ENCODE measurements at regions not wholly inside any gene's neighbourhood (a gene's known extent, or its start where the extent isn't known, plus 50 kb on each side); places are given as distances from the start of the nearest gene placed in this dataset.

DNA sequence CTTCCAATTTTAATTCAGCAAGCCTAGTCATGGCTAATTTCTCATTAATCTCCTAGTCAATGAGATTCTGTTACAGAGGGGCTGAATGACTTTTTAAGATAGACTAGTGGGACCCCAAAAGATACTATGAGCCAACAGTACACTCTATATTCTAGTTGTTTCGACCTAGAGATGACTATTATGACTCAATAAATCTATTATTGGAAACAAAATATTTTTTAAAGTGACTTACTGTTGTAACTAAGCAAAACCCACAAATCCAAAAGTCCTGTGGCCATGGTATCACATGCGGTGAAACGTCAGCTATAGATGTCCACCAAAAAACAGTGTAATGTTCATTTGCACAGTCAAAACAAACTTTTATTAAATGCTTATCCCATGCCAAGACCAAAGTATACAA, 95.3 kb upstream of the ADO start:
- no peak for DNase-seq (ENCODE audit: low read depth)

- no peak for DNase-seq (ENCODE audit: low read depth)
Observed at GRCh38 chr10:62710182-62710581, 94.3 kb upstream of the ADO start.

GRCh38 chr10:62715383-62715782, 89.1 kb upstream of the ADO start:
- no peak for DNase-seq (ENCODE audit: low read depth)

DNA sequence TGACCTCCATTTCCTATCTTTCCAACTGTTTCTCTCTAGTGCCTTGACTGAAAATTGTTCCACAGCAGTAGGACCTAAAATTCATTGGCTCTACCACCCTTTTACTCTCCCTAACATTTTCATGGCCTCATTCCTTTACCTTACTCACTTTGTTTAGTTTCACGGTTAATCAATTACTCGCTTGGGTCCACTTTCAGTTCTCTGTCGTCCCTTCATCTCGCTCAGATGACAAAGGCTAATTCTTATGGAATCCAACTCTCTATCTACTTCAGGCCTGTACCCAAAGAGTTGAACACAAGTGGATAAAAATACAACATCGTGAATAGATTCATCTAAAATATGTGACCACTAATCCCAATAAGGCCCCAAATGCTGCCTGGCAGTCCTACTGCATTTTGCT, 85.9 kb upstream of the ADO start:
- no peak for DNase-seq (ENCODE audit: low read depth)

DNA sequence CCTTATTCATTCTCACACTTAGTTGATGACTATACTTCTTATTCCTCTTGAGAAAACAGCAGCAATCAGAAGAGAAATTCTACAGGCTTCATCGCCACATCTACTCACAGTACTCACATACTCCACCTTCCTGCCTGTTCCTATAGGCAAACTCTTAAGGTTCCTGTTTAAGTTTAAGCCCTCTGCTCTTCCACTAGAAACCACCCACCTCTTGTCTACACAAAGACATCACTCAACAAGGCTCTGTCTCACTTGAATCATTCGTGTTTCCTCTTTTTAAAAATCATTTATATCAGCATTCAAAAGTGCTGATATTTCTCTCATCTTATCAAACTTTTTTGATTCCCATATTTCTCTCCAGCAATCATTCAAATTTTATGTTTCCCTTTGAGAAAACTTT, 85.5 kb upstream of the ADO start:
- no peak for DNase-seq (ENCODE audit: low read depth)

DNA sequence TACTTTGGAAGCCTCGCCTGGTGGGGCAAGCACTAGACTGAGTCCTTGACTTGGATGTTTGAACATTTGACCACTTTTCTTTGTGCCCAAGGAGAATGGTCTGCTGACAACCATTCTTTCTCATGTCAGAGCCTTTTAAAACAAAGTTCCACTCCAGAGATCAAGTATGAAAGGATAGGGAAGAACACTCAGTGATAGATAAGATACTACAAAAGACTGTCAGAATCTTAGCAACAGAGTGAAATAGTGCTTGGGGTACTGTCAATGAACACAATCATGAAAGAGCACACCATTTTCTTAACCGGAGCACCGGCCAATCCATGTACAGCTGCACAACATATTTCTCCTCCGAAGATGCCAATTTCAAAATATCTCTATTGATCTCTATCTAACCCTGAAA, 82.8 kb upstream of the ADO start:
- no peak for DNase-seq (ENCODE audit: low read depth)

GRCh38 chr10:62723375-62723774, 81.1 kb upstream of the ADO start:
- no peak for DNase-seq (ENCODE audit: low read depth)

GRCh38 chr10:62724465-62724864, 80.1 kb upstream of the ADO start:
- DNase-seq (ENCODE audit: low read depth): no peak

DNA sequence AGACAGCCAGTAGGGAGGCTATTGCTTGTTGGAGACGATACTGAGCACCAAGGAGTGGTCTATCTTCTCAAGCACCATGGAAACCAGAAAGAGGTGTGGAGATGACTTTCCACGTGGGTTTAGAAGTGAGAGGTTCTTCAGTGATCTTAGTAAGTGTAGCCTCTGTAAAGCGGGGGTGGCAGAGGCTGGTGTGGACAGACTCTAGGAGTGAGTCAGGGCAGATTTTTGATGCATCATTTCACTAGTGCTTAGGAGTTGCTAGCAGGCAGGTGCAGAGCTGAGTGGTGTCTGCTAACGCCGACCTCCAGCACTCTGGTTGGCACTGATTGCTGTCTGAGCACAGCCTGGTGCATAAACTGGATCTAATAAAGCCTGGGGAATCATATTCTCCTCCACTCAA, 78.4 kb upstream of the ADO start:
- no peak for DNase-seq (ENCODE audit: low read depth)

DNA sequence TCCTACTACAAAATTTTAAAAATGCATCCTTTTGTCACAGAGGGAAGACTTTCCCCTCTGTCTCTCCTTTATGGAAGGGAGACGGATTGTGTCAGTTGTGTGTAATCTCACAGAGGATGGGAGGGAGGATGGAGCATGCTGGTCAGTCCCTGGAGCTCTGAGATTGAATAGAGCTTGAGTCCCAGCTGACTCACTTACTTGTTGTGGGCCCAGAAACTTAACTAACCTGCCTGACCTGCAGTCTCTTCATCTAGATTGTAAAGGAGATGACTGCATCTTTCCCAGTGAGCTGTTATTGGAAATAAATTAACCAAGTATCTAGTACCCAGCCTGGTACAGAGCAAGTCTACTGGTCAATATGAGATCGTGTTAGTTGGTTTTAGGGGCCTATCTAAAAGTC, 77.9 kb upstream of the ADO start:
- no peak for DNase-seq (ENCODE audit: low read depth)

DNA sequence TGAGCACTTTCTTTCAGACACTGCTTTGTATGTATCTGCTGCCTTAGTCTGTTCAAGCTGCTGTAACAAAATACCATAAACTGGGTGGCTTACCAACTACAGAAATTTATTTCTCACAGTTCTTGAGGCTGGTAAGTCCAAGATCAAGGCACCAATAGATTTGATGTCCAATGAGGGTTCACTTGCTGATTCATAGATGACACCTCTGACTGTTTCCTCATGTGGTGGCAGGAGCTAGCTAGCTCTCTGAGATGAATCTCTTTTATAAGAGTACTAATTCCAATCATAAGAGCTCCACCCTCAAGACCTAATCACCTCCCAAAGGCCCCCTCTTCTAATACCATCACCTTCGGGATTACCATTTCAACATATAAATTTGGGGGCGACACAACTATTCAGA, 76.6 kb upstream of the ADO start:
- DNase-seq (ENCODE audit: low read depth): no peak

GRCh38 chr10:62728479-62728878, 76.0 kb upstream of the ADO start:
- DNase-seq (ENCODE audit: low read depth): no peak

DNA sequence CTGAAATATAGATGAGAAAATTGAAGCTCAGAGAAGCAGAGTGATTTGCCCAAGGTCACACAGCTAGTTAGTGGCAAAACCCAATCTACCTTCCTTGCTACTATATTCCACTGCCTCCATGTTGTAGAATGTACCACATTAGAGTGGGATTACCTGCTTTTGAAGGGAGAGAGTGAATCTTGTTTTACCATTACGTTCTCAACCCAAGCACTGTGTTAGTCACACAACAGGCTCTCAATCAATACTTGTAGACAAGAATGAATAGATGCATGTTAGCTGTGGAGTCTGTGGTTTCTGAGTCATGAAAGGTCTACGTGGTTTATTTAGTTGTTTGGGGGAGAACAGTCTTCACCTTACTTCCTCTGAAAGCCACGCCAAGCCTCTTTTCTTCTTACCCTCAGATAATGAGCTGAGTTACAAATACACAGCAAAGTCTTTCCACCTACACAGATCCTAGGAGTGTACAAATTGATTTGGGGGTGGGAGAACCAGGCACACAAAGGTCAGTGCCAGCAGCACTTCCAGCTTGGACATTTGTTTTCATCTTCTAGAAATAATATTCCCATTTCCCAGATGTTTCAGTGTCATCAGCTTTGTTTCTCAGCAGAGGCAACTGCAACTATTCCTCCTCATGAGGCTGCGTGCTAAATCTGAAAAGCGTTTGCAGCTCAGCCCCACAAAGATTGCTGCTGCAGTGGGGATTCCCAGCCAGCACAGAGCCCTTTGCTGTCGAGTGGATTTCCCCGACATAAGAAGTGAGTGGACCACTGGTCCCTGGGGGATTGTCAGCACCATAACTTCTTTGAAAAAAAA, 71.5 kb upstream of the ADO start:
- peak; percentile 44 for DNase-seq (ENCODE audit: low read depth)

- DNase-seq (ENCODE audit: low read depth): no peak
Observed at GRCh38 chr10:62733654-62734293, 70.7 kb upstream of the ADO start.

DNA sequence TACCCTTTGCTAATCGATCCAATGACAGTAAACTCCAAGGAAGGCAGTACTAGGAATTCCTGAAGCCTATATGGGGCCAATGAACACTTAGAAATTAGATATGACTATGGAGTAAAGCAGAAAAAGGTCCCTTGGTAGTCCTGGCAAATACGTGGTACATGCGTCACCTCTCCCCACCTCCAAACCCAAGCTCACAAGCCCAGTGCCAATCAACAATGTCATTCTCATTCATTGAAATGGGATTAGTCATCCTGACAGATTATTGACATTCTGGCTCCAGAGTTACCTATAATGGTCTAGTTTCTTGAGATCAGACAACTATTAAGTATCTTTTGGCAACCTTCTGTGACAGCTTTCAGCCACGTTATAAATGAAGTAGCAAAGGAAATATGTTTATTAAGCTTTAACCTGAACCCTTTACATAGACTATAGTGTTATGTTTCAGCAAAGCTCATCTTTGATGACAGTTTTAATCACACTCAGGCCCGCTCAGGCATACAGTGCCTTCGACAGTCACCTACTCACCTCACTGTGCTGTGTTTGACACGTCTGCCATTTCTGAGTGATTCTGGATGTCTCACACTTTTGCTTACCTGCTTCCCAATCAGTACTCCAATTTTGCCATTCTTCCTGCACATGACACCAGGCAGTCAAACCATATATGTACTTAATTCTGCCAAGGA, 69.6 kb upstream of the ADO start:
- no peak for DNase-seq (ENCODE audit: low read depth)

DNA sequence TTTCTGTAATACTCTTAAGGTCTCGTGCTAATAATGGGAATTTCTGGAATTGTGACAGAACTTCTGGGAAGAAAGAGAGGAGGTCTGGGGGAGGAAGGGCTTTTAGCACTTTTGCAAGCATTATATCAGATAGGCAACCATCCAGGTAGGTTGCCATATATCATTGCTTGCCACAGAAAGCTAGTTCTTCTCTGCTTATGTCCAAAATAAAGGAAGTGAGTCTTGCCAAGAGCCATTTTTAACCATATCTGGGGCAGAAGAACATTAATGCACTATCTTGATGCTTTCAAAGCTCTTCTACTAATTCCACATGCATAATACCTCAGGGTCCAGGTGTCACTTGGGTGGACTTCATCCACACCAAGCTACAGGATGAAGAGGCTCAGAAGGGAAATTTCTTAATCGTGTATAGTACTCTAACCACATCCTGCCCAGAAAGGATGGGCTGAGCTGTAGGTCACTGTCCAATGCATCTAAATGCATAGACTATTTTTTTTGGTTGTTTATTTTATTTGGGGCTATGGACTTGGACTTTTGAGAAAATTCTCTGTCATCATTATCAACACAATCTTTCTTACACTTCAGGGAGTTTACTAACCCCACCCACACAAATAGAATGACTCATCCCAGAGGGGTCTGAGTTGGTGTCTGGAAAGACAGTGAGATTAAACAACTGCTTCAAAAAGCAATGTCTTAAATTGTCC, 68.9 kb upstream of the ADO start:
- no peak for DNase-seq (ENCODE audit: low read depth)

- no peak for DNase-seq (ENCODE audit: low read depth)
Observed at GRCh38 chr10:62736168-62736546, 68.4 kb upstream of the ADO start.

GRCh38 chr10:62738916-62739315, 65.6 kb upstream of the ADO start:
- no peak for DNase-seq (ENCODE audit: low read depth)

GRCh38 chr10:62740885-62741745, 63.4 kb upstream of the ADO start:
- no peak for DNase-seq (ENCODE audit: low read depth)

DNA sequence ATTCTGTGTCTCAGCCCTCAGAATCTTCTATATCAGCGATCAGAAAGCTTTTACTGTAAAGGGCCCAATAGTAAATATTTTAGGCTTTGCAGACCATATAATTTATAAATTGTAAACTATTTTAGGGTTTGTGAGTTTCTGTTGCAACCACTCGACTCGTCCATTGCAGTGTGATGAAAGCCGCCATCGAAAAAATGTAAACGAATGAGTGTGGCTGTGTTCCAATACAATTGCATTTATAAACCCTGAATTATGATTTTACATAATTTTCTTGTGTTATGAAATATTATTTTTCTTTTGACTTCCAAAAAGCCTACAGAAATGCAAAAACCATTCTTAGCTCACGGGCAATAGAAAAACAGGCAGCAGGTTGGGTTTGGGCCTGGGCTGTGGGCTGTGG, 62.5 kb upstream of the ADO start:
- DNase-seq (ENCODE audit: low read depth): no peak

DNA sequence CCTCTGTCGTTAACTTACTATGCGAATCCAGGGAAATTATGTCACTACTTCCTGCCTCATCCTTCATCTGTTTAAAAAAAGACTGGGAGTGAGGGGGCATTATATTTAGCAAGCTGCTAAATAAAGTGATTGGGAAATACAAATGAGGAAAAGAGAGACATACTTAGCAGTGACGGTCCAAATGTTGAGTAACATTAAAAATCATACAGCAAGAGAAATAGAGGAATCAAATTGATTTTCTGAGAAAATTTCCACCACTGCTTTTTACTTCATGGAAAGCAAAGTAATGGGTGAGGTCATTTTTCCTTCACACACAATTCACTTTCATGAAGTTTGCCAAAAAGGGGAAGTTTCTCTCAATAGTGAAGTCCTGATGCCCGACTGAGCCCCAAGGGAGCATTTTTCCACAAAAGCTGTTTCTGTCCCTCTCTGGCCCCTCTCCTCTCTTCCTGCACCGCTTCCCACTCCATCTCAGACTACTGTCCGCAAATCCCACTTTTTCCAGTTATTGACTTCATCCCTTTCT, 61.9 kb upstream of the ADO start:
- DNase-seq (ENCODE audit: low read depth): no peak

DNA sequence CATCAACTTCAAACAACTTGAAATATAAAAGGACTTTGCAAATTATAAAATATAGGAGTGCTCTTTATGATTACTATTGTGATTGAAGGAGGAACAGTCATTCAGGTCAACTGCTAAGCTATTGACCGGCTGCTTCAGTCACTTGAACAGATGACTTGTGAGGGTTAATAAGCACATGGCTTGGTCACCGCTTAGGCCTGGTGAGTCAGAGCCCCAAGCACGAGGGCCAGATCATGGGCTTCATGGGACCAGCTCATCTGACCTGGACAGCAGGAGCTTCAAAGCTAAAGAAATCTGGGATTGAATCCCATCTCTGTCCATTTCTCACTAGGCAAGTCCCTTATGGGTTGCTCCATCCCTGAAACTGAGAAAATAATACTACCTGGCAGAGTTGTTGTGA, 60.4 kb upstream of the ADO start:
- DNase-seq (ENCODE audit: low read depth): no peak
